Naive thymus-derived CD8-positive, alpha-beta T cell (primary cell): ENCODE measurements at regions not wholly inside any gene's neighbourhood (a gene's known extent, or its start where the extent isn't known, plus 50 kb on each side); places are given as distances from the start of the nearest gene placed in this dataset.
A peak's percentile ranks its signal among the peaks of the same experiment; 100 is the strongest.

Source experiments
- ATAC-seq, 2 donors: fragments of 150-1000 bp; cut with Tn5 transposase in 1 of 2; sonication (Bioruptor Pico), chemical (Tn5 transposase) in 1 of 2; 1 replicate in 1 of 2; 2 replicates in 1 of 2; pipeline ENCODE4 v1.10.0; 2021; ENCODE audit warnings: mild to moderate bottlenecking in 2 of 2, moderate library complexity in 2 of 2
- POLR2A ChIA-PET: fragments of 350-600 bp; sonication (Branson Sonifier 250); formaldehyde crosslinking; loops from one replicate; lab custom pipeline; 2021; ENCODE audit warnings: antibody characterized with exemption; lab: Charles Lee
- DNase-seq, 10 donors: peaks; one replicate each; pipeline versions ENCODE4 v3.0.0 to v3.0.0-alpha.2; 2020 to 2022
- H3K27ac Mint-ChIP-seq, 10 donors: one replicate each; pipeline ENCODE4 v1.8.0; 2020 to 2022; ENCODE audit warnings: mild to moderate bottlenecking in 10 of 10, mixed read lengths in 10 of 10, moderate library complexity in 4 of 10, inconsistent platforms in 1 of 10
- H3K27me3 Mint-ChIP-seq, 5 donors: one replicate each; pipeline ENCODE4 v1.8.0; 2021 to 2022; ENCODE audit warnings: mixed read lengths in 5 of 5
- H3K36me3 Mint-ChIP-seq, 3 donors: one replicate each; pipeline ENCODE4 v1.8.0; 2020 to 2022; ENCODE audit warnings: mixed read lengths in 3 of 3, mild to moderate bottlenecking in 2 of 3, inconsistent platforms in 1 of 3
- H3K4me1 Mint-ChIP-seq, 4 donors: one replicate each; pipeline ENCODE4 v1.8.0; 2021 to 2022; ENCODE audit warnings: mixed read lengths in 4 of 4
- H3K4me3 Mint-ChIP-seq, 10 donors: one replicate each; pipeline ENCODE4 v1.8.0; 2020 to 2022; ENCODE audit warnings: mild to moderate bottlenecking in 10 of 10, mixed read lengths in 10 of 10, moderate library complexity in 6 of 10, inconsistent platforms in 1 of 10
- H3K9me3 Mint-ChIP-seq, 9 donors: one replicate each; pipeline ENCODE4 v1.8.0; 2020 to 2022; ENCODE audit warnings: mixed read lengths in 9 of 9, mild to moderate bottlenecking in 3 of 9, inconsistent platforms in 1 of 9, moderate library complexity in 1 of 9

DNA sequence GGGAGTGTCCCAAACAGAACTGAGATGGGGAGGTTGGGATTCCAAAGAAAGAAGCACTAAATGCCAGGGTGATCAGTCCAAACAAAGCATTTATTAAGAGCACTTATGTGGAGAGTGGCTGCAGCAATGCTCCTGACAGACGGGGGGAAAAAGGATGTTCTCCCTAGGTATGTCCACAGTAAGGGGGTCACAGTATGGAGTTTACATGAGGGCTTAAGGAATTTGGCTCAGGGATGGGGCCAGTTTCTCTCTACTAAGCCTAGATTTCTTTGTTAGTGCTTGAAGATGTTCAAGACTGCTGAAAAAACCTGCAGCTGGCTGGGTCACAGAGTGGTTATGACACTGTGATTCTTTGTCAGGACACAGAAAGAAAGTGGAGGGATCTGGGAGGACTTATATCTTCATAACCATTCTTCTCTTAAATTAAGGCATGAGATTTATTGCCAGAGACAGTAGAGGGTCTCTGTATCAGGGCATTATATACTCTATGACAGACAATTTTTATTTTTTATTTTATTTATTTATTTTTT is 1468.0 kb downstream of the C4orf33 start:
- no peak overlapping the region for H3K27ac Mint-ChIP-seq
- POLR2A ChIA-PET = no interaction called here
- ATAC-seq (no peak), DNase-seq (no peak)
- H3K4me3 Mint-ChIP-seq = peak overlapping the region in 1 of 10 donors; percentile 43
- no peaks in the 10 kb centered on the region for H3K4me1 Mint-ChIP-seq
- H3K36me3 Mint-ChIP-seq = no peaks in the 10 kb centered on the region
- H3K9me3 Mint-ChIP-seq = peaks cover 0 to 19% (median 5%) of the 10 kb centered on the region in 9 donors
- no peaks in the 10 kb centered on the region for H3K27me3 Mint-ChIP-seq

DNA sequence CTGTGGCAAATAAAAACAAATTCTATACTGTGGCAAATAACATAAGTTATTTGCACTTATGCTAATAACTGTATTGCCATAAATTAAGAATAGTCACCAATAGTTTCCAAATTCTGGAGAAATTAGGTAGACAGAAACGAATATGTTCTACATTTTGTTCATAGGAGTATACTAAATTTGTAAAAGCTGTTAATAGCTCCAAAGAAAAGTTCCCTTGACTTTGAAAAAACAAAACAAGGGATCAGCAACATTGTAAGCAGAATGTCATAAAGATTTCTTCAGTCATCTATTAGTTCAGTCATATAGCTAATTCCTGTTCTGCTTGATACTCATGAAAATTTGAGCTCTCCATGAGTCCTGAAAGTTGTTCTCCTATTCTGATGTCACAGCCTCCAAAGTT is 1472.8 kb downstream of the C4orf33 start:
- Mint-ChIP-seq H3K36me3 (no peaks in the 10 kb centered on the region), H3K4me3 (no peak overlapping the region), H3K9me3 (peaks cover 0 to 16% (median 9%) of the 10 kb centered on the region in 9 donors), H3K4me1 (no peaks in the 10 kb centered on the region), H3K27me3 (no peaks in the 10 kb centered on the region), H3K27ac (no peak overlapping the region)
- POLR2A ChIA-PET = no interaction called here
- DNase-seq = no peak
- ATAC-seq = no peak

DNA sequence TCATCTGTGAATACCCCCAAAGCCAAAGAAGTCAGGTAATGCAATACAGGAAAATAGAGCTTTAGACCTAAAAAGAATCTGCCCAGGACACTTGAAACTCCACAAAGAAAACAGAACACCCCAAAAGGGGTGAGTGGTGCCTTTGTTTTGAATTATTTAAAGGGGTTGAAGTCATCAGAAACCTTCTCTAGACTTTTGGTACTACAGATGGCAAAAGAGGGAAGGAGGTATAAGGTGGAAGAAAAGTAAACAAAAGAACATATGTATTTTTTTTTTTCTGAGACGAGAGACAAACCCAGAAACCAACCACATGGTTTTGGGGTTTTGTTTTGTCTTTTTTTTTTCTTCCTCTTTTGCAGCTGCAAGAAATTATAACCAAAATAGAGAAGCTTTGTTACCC is 1477.8 kb downstream of the C4orf33 start:
- ATAC-seq (no peak), DNase-seq (no peak)
- Mint-ChIP-seq H3K9me3 (peaks cover 0 to 17% (median 6%) of the 10 kb centered on the region in 9 donors), H3K27me3 (no peaks in the 10 kb centered on the region), H3K27ac (no peak overlapping the region), H3K4me3 (no peak overlapping the region), H3K36me3 (no peaks in the 10 kb centered on the region), H3K4me1 (no peaks in the 10 kb centered on the region)
- POLR2A ChIA-PET = no interaction called here

DNA sequence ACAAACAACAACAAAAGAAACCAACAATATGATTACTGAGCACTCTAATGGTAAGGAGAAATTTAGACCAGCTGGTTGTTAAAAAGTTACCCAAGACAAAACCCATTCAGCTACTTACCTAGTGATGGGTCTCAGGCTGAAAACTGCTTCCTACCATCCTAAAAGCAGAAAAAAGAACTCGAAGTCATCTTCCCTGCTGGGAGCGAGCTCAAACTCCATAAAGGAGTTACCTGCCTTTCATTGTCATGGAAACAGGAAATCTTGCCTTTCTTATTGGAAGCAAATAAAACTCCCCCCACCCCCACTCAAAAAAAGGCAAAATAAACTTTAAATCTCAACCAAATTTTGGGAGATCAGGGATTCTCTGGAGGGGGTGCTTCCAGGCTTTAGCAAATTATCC is 1478.3 kb downstream of the C4orf33 start:
- DNase-seq (no peak), ATAC-seq (no peak)

DNA sequence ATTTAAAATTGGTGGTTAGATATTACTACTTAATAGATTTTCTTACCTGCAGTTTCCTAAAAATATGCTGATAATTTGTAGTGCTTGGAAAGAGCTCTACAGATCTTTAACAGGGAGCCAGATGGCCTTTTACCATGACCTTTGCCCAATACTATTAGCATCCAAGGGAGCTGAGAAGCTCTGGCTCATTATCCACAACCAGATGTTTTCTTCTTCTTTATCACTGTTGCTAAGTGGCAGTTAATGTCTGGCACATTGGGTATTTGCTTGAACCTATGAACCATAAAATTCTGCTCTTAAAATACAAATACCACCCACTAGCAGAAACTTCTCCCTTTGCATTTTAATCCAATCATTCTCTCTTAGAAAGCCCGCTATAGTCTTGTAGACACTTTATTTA is 1480.3 kb downstream of the C4orf33 start:
- H3K9me3 Mint-ChIP-seq = peaks cover 0 to 23% (median 6%) of the 10 kb centered on the region in 9 donors
- H3K4me1 Mint-ChIP-seq = no peaks in the 10 kb centered on the region
- H3K27me3 Mint-ChIP-seq = no peaks in the 10 kb centered on the region
- H3K36me3 Mint-ChIP-seq = no peaks in the 10 kb centered on the region
- H3K27ac Mint-ChIP-seq = no peak overlapping the region
- POLR2A ChIA-PET = no interaction called here
- H3K4me3 Mint-ChIP-seq = no peak overlapping the region
- ATAC-seq (no peak), DNase-seq (no peak)

More for the DNA sequence above, 1478.3 kb downstream of the C4orf33 start:
- POLR2A ChIA-PET = no interaction called here
- Mint-ChIP-seq H3K4me3 (no peak overlapping the region), H3K27ac (no peak overlapping the region), H3K27me3 (no peaks in the 10 kb centered on the region), H3K9me3 (peaks cover 0 to 17% (median 6%) of the 10 kb centered on the region in 9 donors), H3K36me3 (no peaks in the 10 kb centered on the region), H3K4me1 (no peaks in the 10 kb centered on the region)

DNA sequence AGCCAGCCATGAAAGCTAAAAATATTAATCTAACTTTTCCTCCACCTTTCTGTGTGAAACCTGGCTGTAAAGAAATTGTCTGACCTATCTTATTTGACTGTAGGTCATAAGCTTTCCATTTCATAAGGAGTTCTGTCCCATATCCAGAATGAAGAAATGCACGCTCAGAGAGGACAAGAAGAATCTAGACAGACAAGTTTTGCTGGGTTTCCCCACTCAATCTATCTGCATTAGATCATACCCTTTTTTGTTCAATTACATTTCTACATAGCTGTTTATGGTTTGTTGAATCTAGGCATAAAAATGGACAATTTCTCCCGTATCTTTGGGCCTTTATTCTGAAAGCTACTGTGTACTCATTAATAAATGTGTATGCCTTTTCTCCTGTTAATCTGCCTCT is 1495.1 kb downstream of the C4orf33 start:
- Mint-ChIP-seq H3K9me3 (peaks cover 0 to 11% (median 3%) of the 10 kb centered on the region in 9 donors), H3K36me3 (no peaks in the 10 kb centered on the region), H3K27ac (no peak overlapping the region), H3K4me1 (no peaks in the 10 kb centered on the region), H3K27me3 (no peaks in the 10 kb centered on the region), H3K4me3 (no peak overlapping the region)
- ATAC-seq (no peak), DNase-seq (no peak)
- POLR2A ChIA-PET = no interaction called here

DNA sequence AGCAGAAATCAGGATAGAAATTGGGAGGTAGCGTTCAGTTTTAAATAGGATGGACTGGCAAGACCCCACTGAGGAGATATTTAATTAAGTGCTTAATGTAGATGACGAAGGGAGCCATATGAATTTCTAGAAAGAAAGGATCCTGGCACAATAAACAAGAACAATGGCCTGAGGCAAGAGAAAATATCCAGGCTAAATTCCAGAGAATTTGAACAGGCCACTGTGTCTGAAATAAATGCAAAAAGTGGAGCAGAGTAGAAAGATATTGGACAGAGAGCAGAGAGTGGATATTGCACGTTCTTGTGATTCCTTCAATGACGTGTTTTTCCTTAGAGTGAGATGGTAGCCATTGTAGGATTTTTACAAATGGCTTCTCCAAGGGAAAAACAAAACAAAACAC is 1504.8 kb downstream of the C4orf33 start:
- Mint-ChIP-seq H3K4me1 (no peaks in the 10 kb centered on the region), H3K27ac (no peak overlapping the region), H3K4me3 (no peak overlapping the region), H3K27me3 (no peaks in the 10 kb centered on the region), H3K36me3 (no peaks in the 10 kb centered on the region), H3K9me3 (peaks cover 0 to 19% (median 3%) of the 10 kb centered on the region in 9 donors)
- ATAC-seq (no peak), DNase-seq (no peak)
- POLR2A ChIA-PET = no interaction called here

DNA sequence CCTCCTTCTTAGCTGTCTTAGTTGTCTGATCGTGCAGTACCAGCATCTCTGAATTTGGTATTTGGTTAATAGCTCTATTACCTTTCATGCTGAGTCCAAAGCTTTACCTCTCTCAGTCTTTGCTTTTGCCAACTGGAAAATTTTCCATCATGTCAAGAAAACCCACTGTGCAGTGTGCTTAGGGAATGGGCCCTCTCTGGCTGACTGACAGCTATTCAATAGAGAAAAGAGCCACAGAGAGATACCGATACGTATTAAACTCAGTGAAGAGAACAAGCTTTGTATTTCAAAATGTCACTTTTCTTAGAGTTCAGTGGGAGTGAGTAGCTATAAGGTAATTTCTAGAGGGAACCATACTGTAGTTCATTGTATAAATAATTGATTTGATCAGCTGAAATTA is 1507.1 kb downstream of the C4orf33 start:
- H3K27ac Mint-ChIP-seq = no peak overlapping the region
- H3K9me3 Mint-ChIP-seq = peaks cover 0 to 13% (median 5%) of the 10 kb centered on the region in 9 donors
- no peaks in the 10 kb centered on the region for H3K4me1 Mint-ChIP-seq
- H3K36me3 Mint-ChIP-seq = no peaks in the 10 kb centered on the region
- no peak overlapping the region for H3K4me3 Mint-ChIP-seq
- POLR2A ChIA-PET = no interaction called here
- DNase-seq (no peak), ATAC-seq (no peak)
- H3K27me3 Mint-ChIP-seq = no peaks in the 10 kb centered on the region

DNA sequence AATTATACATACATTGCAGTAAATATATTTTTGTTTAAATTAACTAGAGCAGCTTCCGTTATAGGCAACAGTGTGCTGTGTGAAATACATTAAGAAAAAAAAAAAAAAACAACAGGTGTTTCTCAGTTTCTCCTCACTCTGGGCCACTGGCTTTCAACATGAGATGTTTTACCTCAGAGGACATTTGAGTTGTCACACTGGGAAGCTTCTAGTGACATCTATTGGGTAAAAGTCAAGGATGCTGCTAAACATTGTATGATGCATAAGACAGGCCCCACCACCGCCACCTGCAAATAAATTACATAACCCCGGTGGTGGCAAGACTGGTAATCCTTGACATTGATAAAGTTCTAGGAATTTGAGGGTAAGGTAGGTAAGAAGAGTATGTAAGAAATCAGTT is 1512.2 kb downstream of the C4orf33 start:
- no peak for DNase-seq
- no peaks in the 10 kb centered on the region for H3K27me3 Mint-ChIP-seq
- H3K36me3 Mint-ChIP-seq = no peaks in the 10 kb centered on the region
- H3K4me3 Mint-ChIP-seq = no peak overlapping the region
- no peaks in the 10 kb centered on the region for H3K4me1 Mint-ChIP-seq
- H3K27ac Mint-ChIP-seq = no peak overlapping the region
- H3K9me3 Mint-ChIP-seq = peaks cover 0 to 13% (median 2%) of the 10 kb centered on the region in 9 donors
- no peak for ATAC-seq
- POLR2A ChIA-PET = no interaction called here

DNA sequence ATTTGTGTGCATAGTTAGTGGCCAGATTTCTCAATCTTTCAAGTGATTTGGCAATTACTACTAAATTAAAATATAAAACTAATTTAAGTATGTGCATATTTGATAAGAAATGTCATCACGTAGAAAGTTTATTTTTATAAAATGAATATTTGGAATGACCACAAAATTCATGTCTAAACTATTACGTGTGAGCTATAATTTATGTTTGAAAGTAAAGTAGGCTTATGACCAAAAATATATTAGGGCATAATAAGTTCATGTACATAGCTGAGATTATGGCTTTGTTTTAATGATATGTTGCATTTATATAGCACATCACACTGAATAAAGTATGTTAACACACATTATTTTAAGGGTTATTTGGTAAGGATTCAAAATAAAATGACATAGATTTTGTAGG is 1532.6 kb downstream of the C4orf33 start:
- Mint-ChIP-seq H3K27ac (no peak overlapping the region), H3K27me3 (no peaks in the 10 kb centered on the region), H3K36me3 (no peaks in the 10 kb centered on the region), H3K4me3 (no peak overlapping the region), H3K4me1 (no peaks in the 10 kb centered on the region), H3K9me3 (peaks cover 0 to 6% (median 4%) of the 10 kb centered on the region in 9 donors)
- POLR2A ChIA-PET = no interaction called here
- DNase-seq (no peak), ATAC-seq (no peak)

DNA sequence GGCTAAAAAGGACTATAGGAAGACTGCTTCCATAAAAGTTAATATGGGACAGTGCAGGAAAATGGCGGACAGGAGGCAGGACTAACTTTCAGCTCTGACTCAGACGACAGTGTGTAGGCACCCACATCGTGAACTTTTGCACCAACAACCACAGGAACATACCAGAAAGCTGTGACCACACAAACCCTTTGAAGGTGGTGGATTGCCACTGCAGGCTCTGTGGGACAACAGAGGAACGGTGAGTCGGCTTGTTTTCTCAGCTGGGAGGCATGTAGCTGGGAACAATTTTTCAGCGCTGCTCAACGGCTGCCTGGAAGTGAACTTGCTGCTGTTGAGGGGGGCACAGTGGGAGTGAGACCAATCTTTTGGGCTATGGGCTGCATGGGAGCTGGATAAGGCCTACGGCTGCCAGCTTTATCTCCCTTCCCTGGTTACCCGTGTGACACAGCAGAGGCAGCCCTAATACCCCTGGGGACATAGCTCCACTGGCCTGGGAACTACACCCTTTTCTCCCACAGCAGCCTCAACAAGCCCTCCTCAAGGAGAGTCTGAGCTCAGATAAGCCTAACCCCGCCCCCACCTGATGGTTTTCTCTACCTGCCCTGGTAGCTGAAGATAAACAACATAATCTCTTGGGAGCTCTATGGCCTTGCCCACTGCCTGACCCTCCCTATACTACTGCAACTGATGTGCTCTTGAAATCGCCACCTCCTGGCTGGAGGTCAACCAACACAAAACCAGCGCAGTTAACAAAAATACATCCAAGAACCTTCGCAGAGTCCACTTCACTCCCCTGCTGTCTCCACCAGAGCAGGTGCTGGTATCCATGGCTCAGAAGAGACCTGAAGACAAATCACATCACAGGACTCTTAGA is 1537.0 kb downstream of the C4orf33 start:
- no peaks in the 10 kb centered on the region for H3K27me3 Mint-ChIP-seq
- no peak overlapping the region for H3K4me3 Mint-ChIP-seq
- H3K36me3 Mint-ChIP-seq = no peaks in the 10 kb centered on the region
- H3K27ac Mint-ChIP-seq = no peak overlapping the region
- POLR2A ChIA-PET = no interaction called here
- ATAC-seq (no peak), DNase-seq (no peak)
- H3K9me3 Mint-ChIP-seq = peaks cover 0 to 16% (median 9%) of the 10 kb centered on the region in 9 donors
- H3K4me1 Mint-ChIP-seq = no peaks in the 10 kb centered on the region

DNA sequence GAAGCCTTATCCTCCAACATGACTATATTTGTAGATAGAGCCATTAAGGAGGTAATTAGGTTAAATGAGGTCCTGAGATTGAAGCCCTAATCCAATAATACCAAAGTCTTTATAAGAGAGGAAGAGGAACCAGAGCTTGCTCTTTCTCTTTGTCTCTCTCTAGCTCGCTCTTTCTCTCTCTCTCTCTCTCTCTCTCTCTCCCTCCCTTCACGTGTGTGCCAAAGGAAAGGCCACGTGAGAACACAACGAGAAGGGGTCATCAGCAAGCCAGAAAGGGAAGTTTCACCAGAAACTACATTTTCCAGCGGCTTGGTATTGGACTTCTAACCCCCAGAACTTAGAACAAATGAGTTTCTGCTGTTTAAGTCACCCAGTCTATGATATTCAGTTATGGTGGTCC is 1540.5 kb downstream of the C4orf33 start:
- Mint-ChIP-seq H3K4me3 (no peak overlapping the region), H3K4me1 (no peaks in the 10 kb centered on the region), H3K27ac (no peak overlapping the region), H3K9me3 (peaks cover 0 to 19% (median 9%) of the 10 kb centered on the region in 9 donors), H3K27me3 (no peaks in the 10 kb centered on the region), H3K36me3 (no peaks in the 10 kb centered on the region)
- no peak for DNase-seq
- ATAC-seq = no peak
- POLR2A ChIA-PET = no interaction called here

DNA sequence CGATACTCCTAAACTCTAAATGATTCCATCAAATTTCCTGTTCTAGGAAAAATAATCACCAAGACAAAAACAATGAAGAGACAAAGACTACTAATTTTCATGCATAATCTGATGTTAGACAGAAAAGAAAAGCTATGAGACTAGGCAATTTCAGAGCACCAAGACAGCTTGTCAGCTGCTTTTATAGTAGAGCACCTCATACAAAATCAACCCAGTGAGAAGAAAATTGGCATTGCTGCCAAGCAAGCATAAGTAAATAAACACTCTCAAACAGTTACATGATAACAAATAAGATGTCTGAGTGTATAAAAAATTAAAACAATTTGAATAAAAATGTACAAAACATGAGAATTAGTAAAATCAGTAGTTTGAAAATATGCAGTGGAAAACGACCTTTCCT is 1544.6 kb downstream of the C4orf33 start:
- no peak for ATAC-seq
- POLR2A ChIA-PET = no interaction called here
- Mint-ChIP-seq H3K4me1 (no peaks in the 10 kb centered on the region), H3K27me3 (no peaks in the 10 kb centered on the region), H3K27ac (no peak overlapping the region), H3K4me3 (no peak overlapping the region), H3K36me3 (no peaks in the 10 kb centered on the region), H3K9me3 (peaks cover 0 to 8% (median 0%) of the 10 kb centered on the region in 9 donors)
- no peak for DNase-seq
